ENCODE measurements at regions not wholly inside any gene's neighbourhood (a gene's known extent, or its start where the extent isn't known, plus 50 kb on each side); places are given as distances from the start of the nearest gene placed in this dataset.

GRCh38 chr6:23736577-23736976 is 389.4 kb upstream of the NRSN1 start:
- no peak for TF ChIP-seq EZH2phosphoT487 (IDR thresholded peaks at IDR 0.05; ENCODE audit: borderline replicate concordance, low read length)
- TF ChIP-seq CTCF (IDR thresholded peaks at IDR 0.05; ENCODE audit: low read depth, low read length, poor library complexity, severe bottlenecking) = no peak

All from DOHH2 (cell line).